GM19395 (cell line): ENCODE measurements at regions not wholly inside any gene's neighbourhood (a gene's known extent, or its start where the extent isn't known, plus 50 kb on each side); places are given as distances from the start of the nearest gene placed in this dataset.

Experiments
- ATAC-seq: cut with Tn5 transposase; IDR thresholded peaks from one replicate; pipeline ENCODE4 v1.9.1; 2021; ENCODE audit warnings: mild to moderate bottlenecking, moderate library complexity; ENCODE audit not compliant: unreplicated experiment

- ATAC-seq, result no peak
Measured at GRCh38 chr3:127405791-127406190, 117.9 kb upstream of the PRR20G start.

- ATAC-seq, result no peak
Measured at GRCh38 chr3:127405010-127405598, 117.3 kb upstream of the PRR20G start.

GRCh38 chr3:127404221-127405009 lies 116.6 kb upstream of the PRR20G start:
- ATAC-seq, result no peak

DNA sequence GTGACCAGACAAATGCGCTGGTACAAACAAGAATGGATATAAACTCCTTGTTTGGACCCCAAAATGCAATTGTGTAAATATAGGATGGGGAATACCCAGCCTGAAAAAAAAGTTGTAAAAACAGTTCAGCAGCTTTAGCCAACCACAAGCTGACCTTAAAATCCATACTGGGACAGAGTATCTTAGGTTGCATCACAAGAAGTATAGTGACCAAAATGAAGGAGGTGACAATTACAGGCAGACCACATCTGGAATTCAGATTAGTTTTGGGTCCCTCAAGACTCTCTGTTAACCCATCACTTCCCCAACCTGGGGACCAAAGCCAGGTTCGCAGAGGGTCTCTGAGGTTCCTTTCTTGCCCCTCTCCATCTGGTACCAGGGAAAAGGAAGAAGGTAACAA lies 115.9 kb upstream of the PRR20G start:
- no peak for ATAC-seq

- no peak for ATAC-seq
Measured at GRCh38 chr3:127399154-127399553, 111.3 kb upstream of the PRR20G start.

DNA sequence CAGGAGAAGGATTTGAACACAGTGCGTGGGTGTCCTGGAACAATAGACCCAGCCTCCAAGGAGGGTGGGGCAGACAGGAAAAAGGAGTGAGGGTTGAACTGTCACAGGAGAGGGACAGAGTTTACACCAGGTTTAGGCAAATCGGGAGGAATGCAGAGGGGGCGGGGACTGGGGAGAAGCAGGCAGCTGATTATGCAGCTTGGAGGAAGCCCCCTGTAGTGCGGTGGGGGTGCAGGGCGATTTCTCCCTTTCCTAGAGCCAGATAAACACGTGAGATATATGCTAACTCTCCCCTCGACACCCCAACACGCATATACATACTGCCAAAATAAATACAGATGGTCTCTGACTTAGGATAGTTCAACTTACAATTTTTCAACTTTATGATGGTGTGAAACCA lies 108.6 kb upstream of the PRR20G start:
- no peak for ATAC-seq

DNA sequence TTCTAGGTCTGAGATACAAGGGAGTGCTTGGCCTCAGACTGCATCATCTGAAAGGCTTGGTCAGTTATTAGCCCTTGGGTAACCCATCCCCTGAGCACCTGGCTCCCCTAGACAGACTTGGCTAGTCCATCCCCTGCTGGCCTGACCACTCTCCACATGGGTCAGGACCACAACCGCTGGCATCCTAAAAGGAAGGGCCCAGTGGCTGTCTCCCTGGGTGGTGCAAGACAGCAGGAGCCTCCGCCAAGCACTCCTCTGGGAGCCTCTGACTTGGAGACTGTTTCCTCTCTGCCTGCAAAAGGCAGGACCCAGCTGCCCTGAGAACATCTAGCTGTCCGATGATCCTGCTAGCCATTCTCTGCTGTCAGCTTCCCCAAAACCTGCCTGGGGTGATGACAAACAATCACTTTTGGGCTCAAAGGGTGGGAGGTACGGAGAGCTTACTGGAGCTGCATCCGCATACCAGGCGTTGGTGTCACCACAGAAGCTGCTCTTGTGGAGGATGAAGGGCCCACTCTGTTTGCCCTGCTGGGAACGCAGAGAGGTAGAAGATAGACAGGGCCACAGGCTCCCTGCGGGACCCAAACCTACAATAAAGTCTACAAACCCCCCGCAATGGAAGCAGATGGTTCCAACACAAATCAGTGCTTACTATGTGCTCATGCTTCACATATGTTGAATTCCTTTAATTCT lies 108.0 kb upstream of the PRR20G start:
- no peak for ATAC-seq

GRCh38 chr3:127394984-127395662 lies 107.3 kb upstream of the PRR20G start:
- ATAC-seq, result no peak

GRCh38 chr3:127394031-127394430 lies 106.2 kb upstream of the PRR20G start:
- no peak for ATAC-seq

DNA sequence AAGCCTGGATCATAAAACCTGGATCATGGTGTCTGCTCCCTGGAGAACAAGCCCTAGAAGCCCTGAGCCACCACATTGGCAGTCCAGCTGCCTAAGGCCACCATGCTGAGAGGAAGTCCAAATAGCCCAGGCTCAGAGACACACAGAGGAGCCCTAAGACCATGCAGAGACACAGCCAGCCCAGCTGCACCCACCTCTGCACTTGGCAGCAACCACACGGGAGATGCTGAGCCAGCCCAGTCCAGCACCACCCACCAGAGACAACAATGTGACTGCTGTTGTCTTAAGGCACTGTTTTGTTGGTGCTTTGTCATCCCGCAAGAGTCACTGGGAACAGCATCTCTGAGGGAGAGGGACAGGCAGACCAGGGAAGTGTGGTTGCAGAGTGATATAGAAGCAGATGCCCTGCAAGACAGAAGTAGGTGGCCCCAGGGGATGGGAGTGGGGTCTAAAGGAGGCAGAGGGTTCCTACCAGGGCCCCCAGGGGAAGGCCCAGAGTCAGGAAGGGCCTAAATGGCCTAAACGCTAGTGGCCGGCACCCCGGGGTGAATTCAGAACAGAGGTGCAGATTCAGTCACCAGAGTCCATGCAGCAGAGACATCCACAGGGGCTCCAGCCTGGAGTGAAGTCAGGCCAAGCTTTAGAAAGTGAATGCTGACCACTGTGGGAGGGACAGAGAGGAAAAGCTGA lies 105.4 kb upstream of the PRR20G start:
- ATAC-seq, result no peak

GRCh38 chr3:127392156-127392490 lies 104.3 kb upstream of the PRR20G start:
- ATAC-seq, result no peak

GRCh38 chr3:127391436-127392155 lies 103.8 kb upstream of the PRR20G start:
- no peak for ATAC-seq

GRCh38 chr3:127390365-127391025 lies 102.6 kb upstream of the PRR20G start:
- no peak for ATAC-seq

- ATAC-seq, result no peak
Measured at GRCh38 chr3:127389913-127390312, 102.1 kb upstream of the PRR20G start.

GRCh38 chr3:127389420-127389819 lies 101.6 kb upstream of the PRR20G start:
- ATAC-seq, result no peak

GRCh38 chr3:127388427-127388826 lies 100.6 kb upstream of the PRR20G start:
- ATAC-seq, result no peak

DNA sequence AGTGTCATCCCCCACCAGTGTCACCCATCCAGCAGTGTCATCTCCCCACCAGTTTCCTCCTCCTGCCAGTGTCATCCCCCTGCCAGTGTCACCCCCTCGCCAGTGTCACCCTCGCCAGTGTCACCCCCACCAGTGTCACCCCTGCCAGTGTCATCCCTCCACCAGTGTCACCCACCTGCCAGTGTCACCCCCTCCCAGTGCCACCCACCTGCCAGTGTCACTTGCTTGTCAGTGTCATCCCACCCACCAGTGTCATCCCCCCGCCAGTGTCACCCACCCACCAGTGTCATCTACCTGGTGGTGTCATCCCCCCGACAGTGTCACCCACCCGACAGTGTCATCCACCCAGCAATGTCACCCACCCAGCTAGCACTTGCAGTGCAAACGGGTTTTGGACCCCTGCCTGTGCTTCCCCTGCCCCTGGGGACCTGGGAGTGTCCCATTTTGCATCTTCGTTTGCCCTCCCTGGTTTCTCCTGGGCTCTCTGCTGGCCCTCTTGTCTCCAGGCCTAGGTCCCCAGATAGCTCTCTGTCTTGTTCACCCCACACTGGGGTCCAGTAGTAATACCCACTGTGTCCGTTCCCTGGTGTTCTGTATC lies 99.8 kb upstream of the PRR20G start:
- no peak for ATAC-seq

DNA sequence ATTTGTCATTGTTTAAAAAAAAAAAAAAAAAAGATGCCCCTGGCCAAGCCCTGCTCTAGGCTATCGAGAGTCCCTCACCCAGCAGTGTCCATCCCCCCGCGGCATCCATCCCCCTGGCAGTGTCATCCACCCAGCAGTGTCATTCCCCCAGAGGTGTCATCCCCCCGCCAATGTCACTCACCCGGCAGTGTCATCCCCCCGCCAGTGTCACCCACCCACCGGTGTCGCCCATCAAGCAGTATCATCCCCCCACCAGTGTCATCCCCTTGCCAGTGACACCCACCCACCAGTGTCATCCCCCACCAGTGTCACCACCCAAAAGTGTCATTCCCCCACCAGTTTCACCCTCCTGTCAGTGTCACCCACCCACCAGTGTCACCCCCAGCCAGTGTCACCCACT lies 99.3 kb upstream of the PRR20G start:
- ATAC-seq, result no peak

DNA sequence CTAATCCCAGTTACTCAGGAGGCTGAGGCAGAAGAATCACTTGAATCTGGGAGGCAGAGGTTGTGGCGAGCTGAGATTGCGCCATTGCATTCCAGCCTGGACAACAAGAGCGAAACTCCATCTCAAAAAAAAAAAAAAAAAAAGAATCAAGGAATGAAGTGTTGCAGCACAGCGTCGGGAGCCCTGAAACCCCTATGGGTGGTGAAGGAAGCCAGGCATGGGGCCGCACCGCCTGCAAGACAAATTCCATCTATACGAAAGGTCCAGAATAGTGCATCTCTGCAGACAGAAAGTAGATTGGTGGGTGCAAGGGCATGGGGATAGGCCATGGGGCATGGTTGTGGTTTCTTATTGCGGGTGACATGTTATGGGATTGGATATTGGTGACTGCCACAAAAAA lies 98.6 kb upstream of the PRR20G start:
- no peak for ATAC-seq

DNA sequence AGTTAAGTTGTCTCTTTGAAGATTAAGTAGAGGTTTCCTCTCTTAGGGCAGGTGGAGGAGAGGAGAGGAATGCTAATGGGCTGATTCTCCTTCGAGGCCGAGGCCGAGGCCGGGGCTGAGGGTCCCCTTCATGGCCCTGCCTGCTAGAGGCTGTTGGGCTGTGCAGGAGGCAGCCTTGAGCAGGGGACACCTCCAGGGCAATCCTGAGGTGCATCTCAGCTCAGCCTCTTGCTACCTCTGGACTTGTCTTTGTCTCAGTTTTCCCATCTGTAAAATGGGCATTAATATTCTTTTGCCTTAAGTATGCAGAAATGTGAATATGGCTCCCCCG lies 97.7 kb upstream of the PRR20G start:
- ATAC-seq, result no peak
